ENCODE measurements at regions not wholly inside any gene's neighbourhood (a gene's known extent, or its start where the extent isn't known, plus 50 kb on each side); places are given as distances from the start of the nearest gene placed in this dataset.

- Mint-ChIP-seq H3K27ac (no peak overlapping the region), H3K9me3 (no peaks in the 10 kb centered on the region; a peak in 1 of 5 replicates), H3K4me1 (peaks cover 22 to 31% of the 10 kb centered on the region in 2 experiments), H3K36me3 (ENCODE audit: insufficient read depth in 1 of 3, low read depth in 3 of 3) (peaks cover 0 to 4% (median 0%) of the 10 kb centered on the region in 3 experiments; a peak in 3 of 7 replicates), H3K27me3 (ENCODE audit: low read depth) (no peaks in the 10 kb centered on the region), H3K4me3 (no peak overlapping the region)
- no peak overlapping the region for H3K4ac ChIP-seq (ENCODE audit: low read depth, low read length)
- H2BK12ac ChIP-seq (ENCODE audit: insufficient read length, low read depth, low read length) = no peak overlapping the region
- H2AFZ ChIP-seq (ENCODE audit: low read length) = no peak overlapping the region
- H3K23me2 ChIP-seq (ENCODE audit: insufficient read length, low read depth, low read length, poor library complexity, severe bottlenecking) = no peaks in the 10 kb centered on the region
- no peak overlapping the region for H2AK5ac ChIP-seq (ENCODE audit: insufficient read length, low read length)
- no peaks in the 10 kb centered on the region for H3K79me1 ChIP-seq (ENCODE audit: insufficient read depth, low read depth, low read length, poor library complexity, severe bottlenecking)
- no peak overlapping the region for H3K23ac ChIP-seq (ENCODE audit: insufficient read length, low read depth, low read length)
- no peaks in the 10 kb centered on the region; the same call in 1 of the 2 replicates for H3K4me1 ChIP-seq (ENCODE audit: insufficient read depth, low read length)
- no peak for DNase-seq
- H3K9ac ChIP-seq (ENCODE audit: extremely low read depth, insufficient read length, low read length) = no peak overlapping the region
- H2BK20ac ChIP-seq (ENCODE audit: low read depth, low read length, poor library complexity, severe bottlenecking) = no peak overlapping the region
- no peaks in the 10 kb centered on the region for H3K79me2 ChIP-seq (ENCODE audit: insufficient read depth, low read length)
- H2BK5ac ChIP-seq (ENCODE audit: insufficient read length, low read length) = no peak overlapping the region
- H3T11ph ChIP-seq (ENCODE audit: low read length) = no peak overlapping the region
- H3K27ac ChIP-seq (ENCODE audit: insufficient read length, low read depth, low read length) = no peak overlapping the region
- H3K18ac ChIP-seq (ENCODE audit: insufficient read length, low read depth, low read length) = no peak overlapping the region
- no peak overlapping the region for H3K14ac ChIP-seq (ENCODE audit: insufficient read depth, low read length)
- H2BK120ac ChIP-seq (ENCODE audit: low read depth, low read length, poor library complexity, severe bottlenecking) = no peak overlapping the region
- no CpG with 5 or more reads among the region's 3 CpGs for WGBS (ENCODE audit: extremely low coverage, insufficient read length, low lambda C conversion rate)
- no peaks in the 10 kb centered on the region for H3K9me3 ChIP-seq (ENCODE audit: control insufficient read depth, low read depth, low read length)
- no peak overlapping the region for H4K8ac ChIP-seq (replicated peaks; ENCODE audit: insufficient read length, low read depth, low read length)
- no peak overlapping the region for H4K91ac ChIP-seq (ENCODE audit: insufficient read length, low read depth, low read length)
- H4K5ac ChIP-seq (ENCODE audit: insufficient read length, low read depth, low read length) = no peak overlapping the region
- no peak overlapping the region for H3K4me2 ChIP-seq (ENCODE audit: insufficient read depth, insufficient read length, low read length)
- no peak overlapping the region for H3K56ac ChIP-seq (ENCODE audit: insufficient read length, low read depth, low read length)
- H4K20me1 ChIP-seq (ENCODE audit: control insufficient read depth, insufficient read depth, insufficient read length) = no peaks in the 10 kb centered on the region
- H2BK15ac ChIP-seq (ENCODE audit: low read depth, low read length) = no peak overlapping the region
- H3K27me3 ChIP-seq (ENCODE audit: insufficient read depth, low read length) = no peaks in the 10 kb centered on the region
- TF ChIP-seq CTCF (conservative IDR thresholded peaks at IDR 0.05) = no peak
Observed at GRCh38 chr9:16060436-16061129, 507.7 kb downstream of the CCDC171 start.
